ENCODE measurements at regions not wholly inside any gene's neighbourhood (a gene's known extent, or its start where the extent isn't known, plus 50 kb on each side); places are given as distances from the start of the nearest gene placed in this dataset.

DNA sequence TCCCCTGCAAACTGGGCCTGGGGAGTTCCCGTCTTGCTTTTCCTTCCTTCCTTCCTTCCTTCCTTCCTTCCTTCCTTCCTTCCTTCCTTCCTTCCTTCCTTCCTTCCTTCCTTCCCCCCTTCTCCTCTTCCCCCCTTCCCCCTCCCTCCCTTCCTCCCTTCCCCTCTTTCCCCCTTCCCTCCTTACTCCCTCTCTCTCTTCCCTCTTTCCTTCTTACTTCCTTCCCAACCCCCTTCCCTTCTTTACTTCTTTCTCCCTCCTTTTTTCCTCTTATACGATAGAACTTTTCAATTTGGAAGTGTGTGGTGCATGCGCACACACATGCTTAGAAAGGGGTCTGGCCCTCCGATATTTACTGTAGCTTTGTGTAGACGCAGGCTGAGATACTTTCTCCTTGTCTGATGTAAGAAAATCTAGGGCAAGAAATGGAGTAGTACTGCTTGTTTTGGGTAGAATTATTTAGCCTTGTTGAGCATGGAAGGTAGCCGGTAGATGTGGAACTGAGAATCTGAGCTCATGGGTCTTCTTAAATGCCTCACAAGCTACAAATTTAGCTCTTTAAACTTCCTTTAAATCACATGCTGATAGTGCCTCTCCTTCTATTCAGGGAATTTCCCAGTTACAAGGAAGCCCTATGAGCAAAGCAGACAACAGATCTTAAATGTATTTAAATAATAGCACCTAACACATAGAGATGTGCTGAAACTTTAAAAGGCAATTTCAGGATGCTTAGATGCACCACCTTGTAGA, 189.6 kb downstream of the GPAT3 start:
- no peak overlapping the region for H3K18ac ChIP-seq (ENCODE audit: low read depth, low read length)
- H2AFZ ChIP-seq (replicated peaks; ENCODE audit: low read length, poor library complexity): no peak overlapping the region
- H3K4me2 ChIP-seq (ENCODE audit: low read depth, low read length): no peak overlapping the region
- BruUV-seq (replicated peaks): no TSS peak
- H2BK120ac ChIP-seq (ENCODE audit: low read depth, low read length): no peak overlapping the region
- no peak overlapping the region for H3K14ac ChIP-seq (replicated peaks; ENCODE audit: low read depth, low read length)
- dilution Hi-C loops (cut with HindIII; ENCODE audit: low sequenced_read_pairs, unreplicated experiment) (no loop called here), in situ Hi-C loops (cut with MboI; ENCODE audit: low sequenced_read_pairs) (no loop called here), intact Hi-C loops (cut with micrococcal nuclease) (no loop called here)
- no peaks in the 10 kb centered on the region for H3K27me3 ChIP-seq (ENCODE audit: control insufficient read depth, insufficient read depth, low read length)
- H3K27ac ChIP-seq (ENCODE audit: insufficient read depth, low read length): no peak overlapping the region
- no peak for TF ChIP-seq BHLHE40 (IDR thresholded peaks at IDR 0.05; ENCODE audit: low read depth, low read length)
- TF ChIP-seq, protein P1, sequence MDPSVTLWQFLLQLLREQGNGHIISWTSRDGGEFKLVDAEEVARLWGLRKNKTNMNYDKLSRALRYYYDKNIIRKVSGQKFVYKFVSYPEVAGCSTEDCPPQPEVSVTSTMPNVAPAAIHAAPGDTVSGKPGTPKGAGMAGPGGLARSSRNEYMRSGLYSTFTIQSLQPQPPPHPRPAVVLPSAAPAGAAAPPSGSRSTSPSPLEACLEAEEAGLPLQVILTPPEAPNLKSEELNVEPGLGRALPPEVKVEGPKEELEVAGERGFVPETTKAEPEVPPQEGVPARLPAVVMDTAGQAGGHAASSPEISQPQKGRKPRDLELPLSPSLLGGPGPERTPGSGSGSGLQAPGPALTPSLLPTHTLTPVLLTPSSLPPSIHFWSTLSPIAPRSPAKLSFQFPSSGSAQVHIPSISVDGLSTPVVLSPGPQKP (IDR thresholded peaks at IDR 0.05; ENCODE audit: borderline replicate concordance, low read depth, low read length): no peak
- no peak for TF ChIP-seq RFX5 (IDR thresholded peaks at IDR 0.05; ENCODE audit: low read depth, low read length)
- TF ChIP-seq POLR2A (IDR thresholded peaks at IDR 0.05; ENCODE audit: low read depth, low read length): no peak
- TF ChIP-seq SMC3 (IDR thresholded peaks at IDR 0.05; ENCODE audit: low read depth, low read length): no peak
- TF ChIP-seq, protein P2, sequence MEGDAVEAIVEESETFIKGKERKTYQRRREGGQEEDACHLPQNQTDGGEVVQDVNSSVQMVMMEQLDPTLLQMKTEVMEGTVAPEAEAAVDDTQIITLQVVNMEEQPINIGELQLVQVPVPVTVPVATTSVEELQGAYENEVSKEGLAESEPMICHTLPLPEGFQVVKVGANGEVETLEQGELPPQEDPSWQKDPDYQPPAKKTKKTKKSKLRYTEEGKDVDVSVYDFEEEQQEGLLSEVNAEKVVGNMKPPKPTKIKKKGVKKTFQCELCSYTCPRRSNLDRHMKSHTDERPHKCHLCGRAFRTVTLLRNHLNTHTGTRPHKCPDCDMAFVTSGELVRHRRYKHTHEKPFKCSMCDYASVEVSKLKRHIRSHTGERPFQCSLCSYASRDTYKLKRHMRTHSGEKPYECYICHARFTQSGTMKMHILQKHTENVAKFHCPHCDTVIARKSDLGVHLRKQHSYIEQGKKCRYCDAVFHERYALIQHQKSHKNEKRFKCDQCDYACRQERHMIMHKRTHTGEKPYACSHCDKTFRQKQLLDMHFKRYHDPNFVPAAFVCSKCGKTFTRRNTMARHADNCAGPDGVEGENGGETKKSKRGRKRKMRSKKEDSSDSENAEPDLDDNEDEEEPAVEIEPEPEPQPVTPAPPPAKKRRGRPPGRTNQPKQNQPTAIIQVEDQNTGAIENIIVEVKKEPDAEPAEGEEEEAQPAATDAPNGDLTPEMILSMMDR (conservative IDR thresholded peaks at IDR 0.05; ENCODE audit: low read depth, low read length): no peak
- no peak for TF ChIP-seq NFE2L2 (IDR thresholded peaks at IDR 0.05; ENCODE audit: low read depth, low read length)
- TF ChIP-seq RCOR1 (IDR thresholded peaks at IDR 0.05; ENCODE audit: insufficient replicate concordance, low read length): no peak
- TF ChIP-seq MAZ (IDR thresholded peaks at IDR 0.05; ENCODE audit: borderline replicate concordance, low read depth, low read length): no peak
- TF ChIP-seq MAFK (IDR thresholded peaks at IDR 0.05; ENCODE audit: low read depth, low read length): no peak
- TF ChIP-seq MXI1 (IDR thresholded peaks at IDR 0.05; ENCODE audit: borderline replicate concordance, low read depth, low read length): no peak
- no peak for TF ChIP-seq CHD1 (IDR thresholded peaks at IDR 0.05; ENCODE audit: low read depth, low read length)
- TF ChIP-seq, protein P3, sequence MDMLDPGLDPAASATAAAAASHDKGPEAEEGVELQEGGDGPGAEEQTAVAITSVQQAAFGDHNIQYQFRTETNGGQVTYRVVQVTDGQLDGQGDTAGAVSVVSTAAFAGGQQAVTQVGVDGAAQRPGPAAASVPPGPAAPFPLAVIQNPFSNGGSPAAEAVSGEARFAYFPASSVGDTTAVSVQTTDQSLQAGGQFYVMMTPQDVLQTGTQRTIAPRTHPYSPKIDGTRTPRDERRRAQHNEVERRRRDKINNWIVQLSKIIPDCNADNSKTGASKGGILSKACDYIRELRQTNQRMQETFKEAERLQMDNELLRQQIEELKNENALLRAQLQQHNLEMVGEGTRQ (IDR thresholded peaks at IDR 0.05; ENCODE audit: low read depth, low read length): no peak
- TF ChIP-seq RAD21 (IDR thresholded peaks at IDR 0.05; ENCODE audit: low read length): no peak
- TF ChIP-seq FOS (IDR thresholded peaks at IDR 0.05; ENCODE audit: low read depth, low read length): no peak
- no peak for TF ChIP-seq CEBPB (IDR thresholded peaks at IDR 0.05; ENCODE audit: low read depth, low read length)
- no peak overlapping the region for H4K91ac ChIP-seq (ENCODE audit: insufficient read depth, low read depth, low read length)
- POLR2A ChIA-PET (ENCODE audit: unreplicated experiment): no interaction called here
- no peak overlapping the region for H3K23ac ChIP-seq (ENCODE audit: low read depth, low read length)
- no peak overlapping the region for H2BK15ac ChIP-seq (ENCODE audit: low read depth, low read length)
- no peak overlapping the region for H3K56ac ChIP-seq (ENCODE audit: extremely low read depth, insufficient read depth, low read length)
- no peaks in the 10 kb centered on the region for H3K36me3 ChIP-seq (ENCODE audit: control insufficient read depth, insufficient read depth, low read length)
- no peak overlapping the region for H2BK5ac ChIP-seq (ENCODE audit: low read depth, low read length, poor library complexity, severe bottlenecking)
- H3K9ac ChIP-seq (ENCODE audit: low read depth, low read length): no peak overlapping the region
- ATAC-seq (ENCODE audit: low read depth) (no peak), DNase-seq (no peak)
- H3K4ac ChIP-seq (ENCODE audit: low read depth, low read length): no peak overlapping the region
- no peak overlapping the region for H4K8ac ChIP-seq (ENCODE audit: low read depth in 2 of 2, low read length in 2 of 2)
- no peak overlapping the region for H4K5ac ChIP-seq (ENCODE audit: low read depth, low read length)
- CTCF ChIA-PET: no interaction called here
- no peak overlapping the region for H2AK5ac ChIP-seq (ENCODE audit: low read depth, low read length)
- H3K79me1 ChIP-seq (ENCODE audit: low read depth in 1 of 2, low read length in 2 of 2): no peaks in the 10 kb centered on the region
- H3K9me1 ChIP-seq (ENCODE audit: insufficient read depth, low read length): no peaks in the 10 kb centered on the region
- no peaks in the 10 kb centered on the region for H3K4me1 ChIP-seq (ENCODE audit: control insufficient read depth, insufficient read depth, low read length)
- no peak overlapping the region for H2BK20ac ChIP-seq (ENCODE audit: low read depth, low read length)
- WGBS, 2 experiments (ENCODE audit: extremely low coverage in 2 of 2, insufficient read length in 1 of 2): 100% methylated on average over 1 of the region's 6 CpGs; no CpG with 5 or more reads in 1 of the 2 experiments
- H4K20me1 ChIP-seq (ENCODE audit: insufficient read depth, low read length): no peaks in the 10 kb centered on the region
- no peak overlapping the region for H2AK9ac ChIP-seq (replicated peaks; ENCODE audit: low read depth, low read length, poor library complexity)
- H3K4me3 ChIP-seq (ENCODE audit: insufficient read depth, low read depth, low read length): no peak overlapping the region
- no peaks in the 10 kb centered on the region for H3K9me3 ChIP-seq (ENCODE audit: control insufficient read depth, insufficient read depth, low read length)

Data from IMR-90 (cell line).